Dermis blood vessel endothelial cell (primary cell): ENCODE measurements at regions not wholly inside any gene's neighbourhood (a gene's known extent, or its start where the extent isn't known, plus 50 kb on each side); places are given as distances from the start of the nearest gene placed in this dataset.

Source experiments
- DNase-seq: peaks from one replicate; pipeline ENCODE4 v3.0.0; 2010

DNA sequence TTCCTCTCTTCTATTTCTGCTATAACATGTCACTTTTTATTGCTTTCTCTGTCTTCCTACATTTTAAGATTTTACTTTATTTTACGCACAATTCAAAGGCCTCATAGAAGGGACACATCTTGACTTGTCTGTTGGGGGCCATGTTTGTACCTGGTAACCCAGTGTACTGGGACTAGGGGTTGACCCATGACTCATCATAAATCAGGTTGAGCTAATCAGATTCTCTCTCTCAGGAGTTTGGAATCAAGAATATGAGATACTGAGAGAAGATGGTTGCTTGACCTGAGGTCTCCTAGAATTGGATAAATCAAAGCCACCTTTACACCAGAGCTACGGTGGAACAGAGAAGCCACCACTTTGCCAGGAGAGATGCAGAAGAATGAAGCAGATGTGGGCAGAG, 153.0 kb downstream of the UXS1 start:
- DNase-seq = no peak

DNA sequence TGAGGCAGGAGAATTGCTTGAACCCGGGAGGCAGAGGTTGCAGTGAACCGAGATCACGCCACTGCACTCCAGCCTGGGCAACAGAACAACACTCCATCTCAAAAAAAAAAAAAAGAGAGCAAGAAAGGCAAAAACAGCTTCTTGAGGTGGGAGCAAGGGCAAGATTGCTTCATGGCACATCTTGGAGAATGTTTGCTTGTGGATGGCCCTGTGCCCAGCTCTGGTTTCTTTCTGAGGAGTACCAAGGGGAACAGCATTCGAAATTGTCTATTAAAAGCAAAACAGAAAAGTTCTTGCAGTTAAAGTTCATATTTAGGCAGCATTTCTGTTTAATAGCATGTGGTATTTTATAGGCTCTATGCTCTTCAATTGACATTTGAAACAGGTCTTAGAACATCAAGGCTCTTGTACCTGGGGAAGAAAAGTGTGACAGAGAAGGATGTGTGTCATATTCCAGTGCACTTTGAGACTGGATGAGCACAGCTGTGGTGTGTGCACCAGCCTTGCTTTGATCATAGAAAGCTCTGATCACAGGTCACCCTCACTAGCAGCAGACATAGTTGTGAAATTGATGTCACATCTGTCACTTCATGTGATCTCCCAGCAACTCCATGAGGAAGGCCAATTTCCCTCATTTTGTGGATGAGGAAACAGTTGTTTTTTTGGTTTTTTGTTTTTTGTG, 154.3 kb downstream of the UXS1 start:
- no peak for DNase-seq

DNA sequence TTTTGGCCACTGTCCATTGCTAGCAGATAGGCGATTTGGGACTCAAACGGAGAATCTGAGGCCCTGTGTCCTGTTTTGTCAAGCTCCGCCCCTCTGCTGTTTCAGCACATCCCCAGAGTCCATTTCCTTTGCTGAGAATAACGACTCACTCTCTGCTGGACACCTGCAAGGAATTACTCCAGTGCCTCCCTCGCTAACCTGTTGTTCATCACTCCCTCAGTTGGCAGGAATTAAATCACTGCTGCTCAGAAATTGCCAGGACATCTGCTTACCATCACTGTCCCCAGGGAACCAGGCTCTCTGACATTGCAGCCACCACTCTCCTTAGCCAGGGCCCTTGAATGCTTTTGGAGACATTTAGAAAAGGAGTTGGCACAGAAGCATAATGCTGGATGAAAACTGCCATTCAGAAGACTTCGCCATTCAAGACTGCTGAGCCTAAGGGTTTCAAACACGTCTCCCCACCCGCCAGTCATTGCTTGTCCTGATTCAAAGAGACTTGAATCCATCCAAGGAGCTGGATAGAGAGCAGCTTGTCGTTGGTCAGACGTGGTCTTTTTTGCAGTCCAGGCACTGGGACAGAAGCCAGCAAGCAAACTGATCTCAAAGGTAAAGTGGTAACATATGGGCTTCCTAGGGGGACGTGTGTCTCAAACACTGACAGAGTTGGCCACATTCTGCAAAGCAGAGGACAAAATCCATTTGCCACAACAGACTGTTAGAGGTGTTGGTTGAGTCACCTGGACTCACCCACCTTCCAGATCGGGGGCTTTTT, 155.3 kb downstream of the UXS1 start:
- no peak for DNase-seq

DNA sequence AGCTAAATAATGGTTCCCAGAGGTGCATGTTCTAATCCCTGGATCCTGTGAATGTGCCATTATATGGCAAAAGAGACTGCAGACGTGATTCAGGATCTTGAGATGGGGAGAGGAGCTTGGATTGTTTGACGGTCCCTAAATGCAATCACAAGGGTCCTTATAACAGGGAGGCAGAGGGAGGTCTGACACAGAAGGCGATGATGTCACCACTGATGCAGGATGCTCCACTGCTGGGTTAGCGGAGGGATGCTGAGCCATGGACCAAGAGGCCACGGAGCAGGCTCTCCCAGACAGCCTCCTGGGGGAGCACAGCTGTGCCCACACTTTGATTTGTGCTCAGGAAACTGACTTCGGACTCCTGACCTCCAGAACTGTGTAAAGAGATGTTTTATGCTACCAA, 156.2 kb downstream of the UXS1 start:
- no peak for DNase-seq

DNA sequence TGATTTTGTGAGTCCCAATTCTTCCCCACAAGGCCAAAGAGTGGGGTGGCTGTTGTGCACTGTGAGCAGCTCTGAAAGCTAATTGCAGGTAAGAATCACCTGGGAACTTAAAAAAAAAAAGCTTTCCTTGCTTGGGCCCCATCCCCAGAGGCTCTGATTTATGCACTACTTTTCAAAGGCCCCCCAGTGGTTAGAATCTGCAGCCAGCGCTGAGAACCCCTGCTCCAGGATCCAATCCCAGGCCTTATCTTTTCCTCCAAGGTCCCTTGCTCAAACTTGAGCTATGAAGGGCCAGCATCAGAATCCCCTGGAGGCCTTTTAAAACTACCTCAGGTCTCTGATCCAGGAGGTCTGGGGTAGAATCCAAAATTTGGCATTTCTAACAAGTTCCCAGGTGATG, 156.8 kb downstream of the UXS1 start:
- DNase-seq = no peak

DNA sequence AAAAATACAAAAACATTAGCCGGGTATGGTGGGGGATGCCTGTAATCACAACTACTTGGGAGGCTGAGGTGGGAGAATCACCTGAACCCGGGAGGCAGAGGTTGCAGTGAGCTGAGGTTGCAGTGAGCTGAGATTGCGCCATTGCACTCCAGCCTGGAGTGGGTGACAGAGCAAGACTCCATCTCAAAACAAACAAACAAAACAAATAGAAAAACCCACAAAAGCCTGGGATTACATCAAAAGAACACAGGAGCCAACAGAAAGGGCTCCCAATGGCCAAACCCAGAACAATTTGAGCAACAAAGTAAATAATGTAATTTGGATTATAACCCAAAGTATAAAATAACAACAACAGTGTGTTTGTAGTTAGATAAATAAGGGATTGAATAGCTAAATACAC, 159.8 kb downstream of the UXS1 start:
- no peak for DNase-seq

DNA sequence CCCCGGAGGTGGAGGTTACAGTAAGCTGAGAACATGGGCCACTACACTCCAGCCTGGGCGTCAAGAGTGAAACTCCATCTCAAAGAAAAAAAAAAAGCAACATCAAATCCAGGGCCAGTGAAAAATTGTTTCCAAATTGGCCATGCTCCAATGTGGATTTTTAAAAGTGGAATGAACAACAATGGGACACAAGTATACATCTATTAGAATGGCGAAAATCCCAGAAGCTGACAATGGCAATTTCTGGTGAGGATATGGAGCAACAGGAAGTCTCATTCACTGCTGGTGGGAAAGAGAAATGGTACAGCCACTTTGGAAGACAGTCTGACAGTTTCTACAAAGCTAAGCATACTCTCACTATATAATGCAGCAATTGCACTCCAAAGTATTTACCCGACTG, 161.4 kb downstream of the UXS1 start:
- peak; percentile 12 for DNase-seq

DNA sequence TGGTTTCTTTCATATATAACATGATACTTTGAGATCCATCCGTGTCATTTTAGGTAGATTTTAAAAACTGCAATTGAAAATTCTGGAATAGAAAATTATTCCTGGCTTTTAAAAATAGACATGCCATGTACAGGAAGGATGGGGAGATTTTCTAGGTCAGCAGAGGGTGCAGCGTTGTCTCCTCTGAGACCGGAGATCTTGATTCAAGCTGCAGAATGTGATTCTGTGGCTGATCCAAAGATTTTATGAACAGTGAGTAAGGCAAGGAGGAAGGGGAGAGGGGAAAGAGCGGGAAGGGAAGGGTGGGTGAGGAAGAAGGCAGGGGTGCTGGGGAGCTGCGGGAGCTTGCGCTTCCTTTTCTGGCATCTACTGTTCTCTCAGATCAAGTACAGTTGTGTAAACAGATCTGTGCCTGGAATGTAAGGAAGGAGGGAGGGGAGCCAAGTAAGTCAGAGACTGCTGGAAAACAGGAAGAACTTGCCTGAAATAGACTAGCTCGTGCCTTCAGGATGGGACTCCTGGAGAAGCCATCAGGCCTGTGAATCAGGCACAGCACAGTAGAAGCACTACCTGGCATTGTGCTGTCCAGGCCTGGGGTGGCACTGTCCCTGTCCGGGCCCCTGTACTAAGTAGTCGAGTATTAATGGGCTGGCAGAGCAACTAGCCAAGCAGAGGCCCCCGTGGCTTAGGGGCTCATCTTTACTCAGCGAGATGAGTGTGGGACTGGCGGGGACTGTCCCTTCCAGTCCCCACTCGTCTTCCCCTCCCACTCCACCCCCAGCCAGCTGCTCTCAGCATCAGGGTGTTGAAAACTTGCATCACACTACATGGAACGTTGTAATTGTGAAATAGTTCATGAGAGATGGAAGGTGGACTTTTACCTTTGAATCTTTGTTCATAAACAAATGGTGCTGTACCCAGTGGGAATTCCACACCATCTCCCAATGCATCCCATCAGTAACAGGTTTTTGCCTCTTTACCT, 163.5 kb downstream of the UXS1 start:
- peak; percentile 40 for DNase-seq

DNA sequence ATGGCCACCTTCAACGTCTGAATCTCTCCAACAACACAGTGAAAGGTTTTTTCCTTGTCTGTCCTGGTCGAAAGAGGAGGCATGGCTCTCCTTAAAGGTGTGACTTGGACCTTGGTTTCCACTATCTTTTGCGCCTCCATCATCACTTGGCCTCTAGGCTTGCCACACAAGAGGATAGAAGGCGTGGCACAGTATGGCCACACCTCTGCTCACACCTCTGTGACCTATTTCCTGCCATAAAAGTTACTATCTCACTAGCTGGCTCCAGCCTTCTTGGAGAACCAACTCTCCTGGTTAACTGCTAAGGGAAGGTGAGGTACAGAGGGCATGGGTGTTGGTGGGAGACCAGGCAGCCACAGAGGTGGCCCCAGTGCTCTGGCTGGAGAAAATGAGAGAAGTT, 165.9 kb downstream of the UXS1 start:
- no peak for DNase-seq

DNA sequence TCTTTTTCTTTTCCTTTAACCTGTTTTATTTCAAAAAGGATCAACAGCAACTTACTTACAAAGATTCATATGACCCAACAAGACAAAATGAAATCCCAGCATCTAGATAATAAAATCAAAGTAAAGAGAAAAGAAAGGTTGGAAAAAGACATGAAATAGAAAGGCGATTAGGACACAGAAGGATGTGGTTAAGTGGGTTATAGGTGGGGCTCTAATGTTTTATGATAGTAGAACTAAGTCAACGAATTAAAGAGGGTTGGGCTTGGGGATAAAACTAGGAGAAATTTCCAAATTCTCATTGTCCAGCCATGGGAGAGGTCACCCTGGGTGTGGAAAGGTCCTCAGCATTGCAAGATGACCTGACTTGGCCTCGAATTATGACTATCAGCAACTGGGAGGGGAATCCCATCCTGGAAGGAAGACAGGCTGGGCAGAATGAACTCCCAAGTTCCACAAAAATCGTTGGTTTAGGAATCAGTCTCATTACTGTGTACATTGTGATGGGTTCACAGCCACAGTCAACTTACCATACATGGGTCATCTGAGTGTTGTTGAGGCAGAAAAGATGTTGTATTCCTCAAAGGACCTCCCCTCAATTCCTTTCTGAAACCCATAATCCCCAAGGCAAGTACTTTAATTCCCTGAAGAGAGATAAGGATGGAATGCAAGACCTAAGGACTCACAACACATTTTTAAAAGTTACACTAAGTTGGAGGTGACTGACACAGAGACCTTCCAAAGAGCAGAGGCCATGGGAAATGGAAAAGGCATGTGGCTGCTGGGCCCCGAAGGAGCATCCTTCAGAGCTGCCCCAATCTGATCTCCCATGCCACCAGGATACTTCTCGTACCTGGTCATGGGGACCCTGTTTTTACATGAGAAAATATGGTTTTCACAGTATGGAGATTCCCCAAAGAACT, 167.6 kb downstream of the UXS1 start:
- no peak for DNase-seq

DNA sequence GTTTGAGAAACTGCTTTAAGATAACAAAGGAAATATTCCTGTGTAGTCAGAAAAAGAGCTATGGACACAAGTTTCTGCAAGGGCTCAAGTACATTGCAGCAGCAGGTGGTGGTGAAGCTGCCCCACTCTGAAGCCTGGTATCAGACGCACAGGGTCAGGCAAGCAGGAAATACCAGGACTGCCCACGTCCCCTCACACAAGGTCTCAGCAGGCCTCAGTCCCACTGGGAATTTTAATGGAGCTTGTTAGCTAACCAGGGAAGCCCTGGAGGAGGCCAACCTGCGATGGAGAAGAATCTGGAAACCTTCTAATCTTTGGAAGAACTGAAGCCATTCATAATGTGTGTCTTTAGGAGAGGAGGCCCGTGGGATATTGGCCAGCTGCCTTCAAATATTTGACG, 168.3 kb downstream of the UXS1 start:
- no peak for DNase-seq

DNA sequence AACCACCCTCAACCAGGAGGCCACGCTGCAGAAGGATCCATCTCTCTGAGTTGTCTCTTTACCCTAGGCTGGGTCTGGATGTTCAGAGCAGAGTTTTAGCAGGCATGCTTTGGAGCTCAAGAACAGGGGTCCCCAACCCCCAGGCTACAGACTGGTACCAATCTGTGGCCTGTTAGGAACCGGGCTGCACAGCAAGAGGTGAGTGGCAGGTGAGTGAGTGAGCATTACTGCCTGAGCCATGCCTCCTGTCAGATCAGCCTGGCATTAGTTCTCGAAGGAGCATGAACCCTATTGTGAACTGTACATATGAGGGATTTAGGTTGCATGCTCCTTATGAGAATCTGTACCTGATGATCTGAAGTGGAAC, 172.5 kb downstream of the UXS1 start:
- no peak for DNase-seq

DNA sequence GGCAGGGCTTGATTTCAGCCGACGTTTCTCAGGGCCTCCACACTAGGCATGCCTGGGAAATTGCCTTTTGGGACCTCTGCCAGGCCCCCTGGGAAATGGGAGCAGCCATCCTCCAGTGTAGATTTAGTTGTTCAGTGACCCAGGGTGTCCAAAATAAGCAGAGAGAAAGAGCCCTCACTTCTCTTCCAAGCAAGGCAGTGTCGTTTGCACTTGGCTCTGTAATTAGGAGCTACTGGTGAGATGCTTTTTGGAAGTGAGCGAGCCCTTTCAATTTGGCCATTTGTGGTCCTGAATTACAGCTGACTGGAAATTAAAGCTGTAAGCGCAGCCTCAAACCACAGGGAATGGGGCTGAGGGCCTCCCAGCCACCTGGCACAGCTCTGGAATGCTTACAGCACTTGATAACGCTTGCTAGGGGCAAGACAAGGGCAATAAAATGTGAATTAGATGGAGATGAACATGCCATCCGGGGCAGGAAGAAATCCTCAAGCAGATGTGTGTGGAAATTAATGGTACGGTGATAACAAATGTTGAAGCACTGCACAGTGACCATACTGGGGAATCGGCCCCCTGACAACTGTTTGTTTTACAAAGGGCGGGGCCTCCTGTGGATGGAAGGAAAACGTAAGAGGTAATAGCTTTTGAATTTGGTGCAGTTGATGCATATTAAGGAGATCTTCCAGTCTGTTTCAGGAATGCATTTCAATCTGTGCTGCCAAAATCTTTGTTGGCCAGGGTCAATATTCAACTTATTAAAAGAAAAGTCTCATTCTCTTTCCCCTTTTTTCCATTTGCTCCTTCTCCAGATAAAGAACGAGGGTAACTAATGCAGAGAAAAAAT, 173.1 kb downstream of the UXS1 start:
- DNase-seq = no peak

DNA sequence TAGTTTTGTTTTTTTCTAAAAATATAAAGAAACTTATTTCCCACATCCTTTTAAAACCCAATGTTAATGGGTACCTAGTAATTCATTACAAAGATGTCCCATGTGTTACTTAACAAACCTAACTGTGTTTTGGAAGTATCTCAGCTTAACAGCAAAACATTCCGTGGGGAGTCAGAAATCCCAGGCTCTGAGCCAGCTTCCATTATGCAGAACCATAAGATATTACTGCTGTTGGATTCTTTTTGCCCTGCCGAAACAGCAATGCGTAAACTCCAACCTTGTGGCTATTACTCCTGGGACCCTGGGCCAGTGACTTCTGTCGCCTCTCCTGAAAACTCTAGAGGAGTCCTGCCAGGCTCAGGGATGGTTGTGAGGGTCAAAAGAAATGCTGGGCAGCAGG, 174.1 kb downstream of the UXS1 start:
- DNase-seq = peak; percentile 9

DNA sequence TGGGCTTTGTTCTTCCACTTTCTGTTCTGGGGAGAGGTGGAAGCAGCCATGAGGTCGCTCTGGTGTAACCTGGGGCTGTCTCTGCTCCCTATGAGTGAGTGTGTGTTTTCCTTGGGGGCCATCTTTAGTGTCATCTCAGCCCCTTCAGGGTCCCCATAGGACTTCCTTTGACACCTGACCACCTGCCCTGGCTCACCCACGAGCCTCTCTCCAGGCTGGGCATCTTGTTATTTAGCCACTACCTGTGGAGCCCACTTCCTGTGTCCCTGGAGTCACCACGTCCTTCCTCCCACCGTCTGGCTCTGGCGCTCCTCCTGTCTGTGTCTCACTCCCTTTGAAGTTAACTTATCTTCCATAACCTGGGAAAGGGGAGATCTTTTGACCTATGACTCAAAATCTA, 176.0 kb downstream of the UXS1 start:
- no peak for DNase-seq

DNA sequence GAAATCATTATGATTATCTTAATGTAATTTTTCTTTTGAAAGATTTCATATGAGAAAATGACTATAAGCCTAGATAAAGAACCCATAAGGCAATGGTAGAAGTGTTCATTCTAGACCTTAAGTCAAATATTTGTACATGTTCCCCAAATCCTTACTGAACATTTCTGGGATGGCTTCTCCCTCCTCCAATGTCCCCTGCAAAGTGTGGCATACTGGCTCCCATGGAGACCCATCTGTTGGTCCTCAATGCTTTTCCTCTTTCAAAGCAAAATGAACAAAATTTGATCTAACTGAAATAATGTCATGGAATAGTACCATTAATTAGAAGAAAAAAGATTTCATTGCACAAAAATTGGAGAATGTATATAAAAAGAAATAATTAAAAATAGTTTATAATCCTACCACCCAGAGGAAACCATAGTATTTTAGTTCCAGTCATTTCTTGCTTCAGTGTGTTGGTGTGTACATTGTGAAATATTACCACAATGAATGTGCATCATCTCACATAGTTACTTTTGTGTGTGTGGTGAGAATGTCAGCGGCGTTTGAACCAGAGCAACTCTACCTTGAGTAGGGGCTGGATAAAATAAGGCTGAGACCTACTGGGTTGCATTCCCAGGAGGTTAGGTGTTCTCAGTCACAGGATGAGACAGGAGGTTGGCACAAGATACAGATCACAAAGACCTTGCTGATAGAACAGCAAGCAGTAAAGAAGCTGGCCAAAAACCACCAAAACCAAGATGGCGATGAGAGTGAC, 181.3 kb downstream of the UXS1 start:
- DNase-seq = no peak

DNA sequence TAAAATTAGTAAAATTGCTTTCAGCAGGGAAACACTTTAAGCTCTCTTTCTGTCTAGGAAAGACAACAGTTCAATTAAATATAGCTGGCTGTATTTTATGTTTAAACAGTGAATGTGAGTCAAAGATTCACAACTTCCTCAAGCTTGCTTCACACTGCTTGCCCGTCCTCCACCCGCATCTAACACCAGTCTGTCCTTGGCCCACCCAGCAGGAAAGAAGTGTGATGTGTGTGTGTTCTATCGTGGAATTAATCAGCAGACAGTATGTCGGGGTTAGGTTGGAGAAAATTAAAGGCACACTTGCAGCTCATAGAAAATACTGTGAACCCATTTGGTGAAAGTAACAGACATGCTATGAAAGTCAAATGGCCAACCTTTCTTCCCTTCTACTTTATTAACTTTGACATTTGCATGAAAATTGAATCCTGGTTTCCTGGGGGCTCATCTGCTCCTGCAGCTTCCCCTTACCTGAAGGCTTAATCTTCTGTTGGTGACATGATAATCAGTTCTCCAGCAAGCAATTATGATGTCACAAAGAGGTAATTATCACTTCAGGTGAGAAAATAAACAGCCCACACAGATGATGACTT, 182.0 kb downstream of the UXS1 start:
- peak; percentile 22 for DNase-seq

DNA sequence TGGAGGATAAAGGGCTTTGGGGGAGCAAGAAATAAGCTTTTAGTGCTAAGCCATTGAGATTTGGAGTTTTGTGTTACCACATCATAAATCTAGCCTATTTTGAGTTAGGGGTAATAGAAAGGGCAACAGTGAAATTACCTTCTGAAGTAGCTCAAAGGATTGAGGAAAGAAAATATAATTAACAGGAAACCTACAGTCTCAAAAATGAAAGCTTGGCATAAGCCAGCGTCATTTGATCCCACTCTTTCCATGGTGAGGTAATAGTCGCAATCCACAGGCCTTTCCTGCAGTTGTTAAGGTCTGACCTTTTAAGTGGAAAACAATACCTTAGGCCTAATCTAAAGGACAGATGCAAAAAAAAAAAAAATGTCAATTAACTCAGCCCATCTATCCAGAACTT, 182.7 kb downstream of the UXS1 start:
- DNase-seq = peak; percentile 81

DNA sequence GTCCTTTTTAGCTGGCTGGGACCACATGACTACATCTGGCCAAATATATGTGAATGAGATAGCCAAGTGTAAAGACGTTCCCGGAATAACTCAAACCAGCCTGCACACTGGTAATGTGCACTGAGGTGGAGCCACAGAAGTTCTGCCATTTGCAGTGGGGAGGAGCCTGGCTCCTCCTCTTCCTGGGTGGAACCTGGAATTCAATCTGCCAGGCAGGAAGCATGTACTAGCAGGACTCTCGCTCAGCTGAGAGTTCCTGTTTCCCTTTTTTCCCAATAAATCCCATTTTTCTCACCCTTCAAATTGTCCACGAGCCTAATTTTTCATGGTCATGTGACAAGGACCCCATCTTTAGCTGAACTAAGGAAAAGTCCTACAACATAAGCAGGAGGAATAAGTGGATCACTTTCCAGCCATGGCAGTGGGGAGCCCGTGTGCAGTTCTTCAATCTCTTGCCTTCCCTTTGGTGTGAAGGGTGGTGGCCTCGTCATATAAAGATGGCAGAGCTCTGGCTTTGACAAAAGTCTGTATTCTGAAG, 183.2 kb downstream of the UXS1 start:
- DNase-seq = no peak

DNA sequence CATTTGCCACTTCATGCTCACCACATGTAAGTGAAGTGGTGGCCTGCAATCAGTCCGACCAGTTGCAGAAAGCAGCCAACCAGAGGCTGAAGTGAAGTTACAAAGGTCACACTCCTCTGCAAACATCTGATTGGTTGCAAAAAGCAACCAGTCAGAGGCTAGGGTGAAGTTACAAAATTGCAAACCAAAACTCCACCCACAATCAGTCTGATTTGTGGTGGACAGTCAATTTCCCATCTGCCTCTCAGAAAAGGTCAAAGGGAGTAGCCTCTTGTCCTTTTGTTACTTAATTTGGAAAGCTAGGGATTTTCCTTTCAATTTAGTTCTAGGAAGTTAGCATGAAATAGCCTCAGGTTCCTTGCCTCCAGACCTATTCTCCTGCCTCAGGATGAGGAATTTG, 185.0 kb downstream of the UXS1 start:
- no peak for DNase-seq
